GM19035 (cell line): ENCODE measurements at regions not wholly inside any gene's neighbourhood (a gene's known extent, or its start where the extent isn't known, plus 50 kb on each side); places are given as distances from the start of the nearest gene placed in this dataset.
"Not testable (repeated sequence)": the region's sequence is repeated elsewhere in the genome, so short reads cannot be mapped to it uniquely, and the experiment has no call there.

Experiments used
- ATAC-seq: cut with Tn5 transposase; IDR thresholded peaks from one replicate; pipeline ENCODE4 v1.9.1; 2021; ENCODE audit not compliant: unreplicated experiment

- ATAC-seq, result no peak
Measured at GRCh38 chr12:19896534-19896933, 457.2 kb downstream of the AEBP2 start.

DNA sequence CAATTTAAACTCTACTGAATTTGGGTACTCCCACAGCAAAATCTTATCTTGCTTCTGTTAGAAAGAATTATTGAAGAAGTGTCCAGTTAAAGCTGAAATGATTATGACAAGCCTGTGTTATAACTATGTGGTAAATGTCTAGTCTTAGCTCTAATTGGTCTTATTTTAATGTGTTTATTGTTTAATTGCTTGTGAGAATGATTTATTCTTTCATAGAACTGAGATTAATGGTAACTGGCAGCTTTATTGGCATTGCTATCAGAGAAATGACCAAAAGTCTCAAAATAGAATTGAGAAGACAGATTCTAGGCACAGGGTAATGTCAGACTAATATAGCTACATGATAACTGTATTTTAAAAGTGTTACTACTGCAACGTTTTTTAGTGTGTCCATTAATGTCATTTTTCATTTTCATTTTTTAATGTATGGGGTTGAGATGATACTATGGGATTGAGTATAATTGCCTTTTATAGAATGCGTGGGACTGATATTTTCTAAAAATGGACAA is 458.7 kb downstream of the AEBP2 start:
- no peak for ATAC-seq

GRCh38 chr12:19901841-19902240 is 462.5 kb downstream of the AEBP2 start:
- ATAC-seq, result no peak

GRCh38 chr12:19904819-19905218 is 463.5 kb upstream of the PDE3A start:
- ATAC-seq, result no peak

DNA sequence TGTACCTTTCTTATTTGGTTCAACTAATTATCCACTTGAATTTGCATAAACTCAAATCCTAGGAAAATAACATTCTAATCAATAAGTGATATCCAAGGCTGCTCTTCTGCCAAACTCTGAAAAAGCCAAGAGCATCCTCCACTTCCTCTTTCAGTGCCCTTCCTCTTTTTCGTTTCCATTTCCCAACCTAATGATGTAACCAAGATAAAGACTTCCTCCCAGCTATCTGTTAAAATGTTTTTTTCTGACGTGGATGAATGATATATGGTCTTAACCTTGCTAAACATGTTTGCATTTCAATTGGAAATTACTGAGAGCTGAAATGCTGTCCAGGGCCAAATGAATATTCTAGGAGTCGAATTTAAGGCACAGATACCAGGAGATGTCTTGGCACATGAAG is 459.5 kb upstream of the PDE3A start:
- ATAC-seq, result no peak

GRCh38 chr12:19909418-19909817 is 458.9 kb upstream of the PDE3A start:
- no peak for ATAC-seq

DNA sequence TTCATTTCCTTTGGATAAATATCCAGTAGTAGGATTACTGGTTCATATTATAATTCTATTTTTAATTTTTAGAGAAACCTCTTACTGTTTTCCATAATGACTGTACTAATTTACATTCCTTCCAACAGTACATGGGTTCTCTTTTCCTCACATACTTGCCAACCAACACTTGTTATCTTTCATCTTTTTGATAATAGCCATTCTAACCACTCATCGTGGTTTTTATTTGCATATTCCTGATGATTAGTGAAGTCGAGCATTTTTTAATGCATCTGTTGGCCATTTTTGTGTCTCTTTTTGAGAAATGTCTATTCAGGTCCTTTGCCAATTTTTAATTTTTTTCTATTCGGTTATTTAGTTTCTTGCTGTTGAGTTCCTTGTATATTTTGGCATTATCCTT is 457.7 kb upstream of the PDE3A start:
- no peak for ATAC-seq

DNA sequence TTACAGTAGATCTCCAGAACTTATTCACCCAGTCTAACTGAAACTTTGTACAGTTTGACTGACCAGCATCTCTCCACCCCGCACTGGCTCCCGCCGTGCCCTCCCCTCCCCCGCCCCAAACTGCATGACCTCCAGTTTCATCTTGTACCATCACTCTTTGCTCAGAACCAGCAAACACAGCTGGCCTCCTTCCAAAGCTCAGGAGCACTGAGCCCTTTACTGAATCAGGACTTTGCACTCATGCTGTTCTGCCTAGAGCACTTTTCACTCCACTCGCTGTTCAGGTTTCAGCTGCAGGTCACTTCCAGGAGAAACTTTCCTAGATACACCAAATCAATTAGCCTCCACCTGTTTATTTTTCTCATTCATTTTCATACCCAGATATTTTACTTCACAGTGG is 455.3 kb upstream of the PDE3A start:
- ATAC-seq, result no peak

DNA sequence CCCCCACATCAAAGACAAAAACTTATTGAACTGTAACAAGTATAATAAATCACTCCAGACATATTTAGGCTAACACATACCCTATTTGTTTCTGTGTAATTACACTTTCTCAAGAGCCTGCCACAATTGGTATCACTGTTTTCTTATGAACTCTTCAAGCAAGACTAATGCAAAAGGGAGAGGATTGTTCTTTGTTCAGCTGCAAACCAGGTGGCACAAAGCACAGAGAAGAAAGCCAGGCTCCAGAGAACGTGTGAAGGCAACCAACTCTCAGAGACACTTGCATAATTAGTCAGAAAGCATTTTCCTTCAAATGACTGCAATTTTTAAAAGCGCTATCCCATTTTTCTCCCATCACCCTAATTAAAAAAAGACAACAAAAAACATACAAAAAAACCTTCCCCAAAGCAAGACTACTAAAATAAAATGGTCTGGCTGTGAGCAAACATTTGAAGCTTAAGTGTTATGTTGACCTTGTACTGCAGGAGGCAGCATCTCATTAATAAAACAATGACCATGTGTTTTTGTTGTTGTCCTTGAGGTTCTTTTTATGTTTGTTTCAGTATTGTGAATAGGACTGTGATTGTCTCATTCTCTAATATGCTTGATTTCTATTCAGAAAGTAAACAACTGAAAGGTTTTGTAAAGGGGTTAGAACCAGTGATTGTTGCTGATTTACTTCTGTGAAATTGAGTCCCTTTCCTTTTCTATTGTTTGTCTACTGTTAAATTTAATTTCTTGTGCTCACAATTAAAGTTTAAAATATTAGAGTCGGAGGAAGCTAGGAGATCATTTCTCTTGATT is 452.7 kb upstream of the PDE3A start:
- ATAC-seq, result peak; percentile 70

DNA sequence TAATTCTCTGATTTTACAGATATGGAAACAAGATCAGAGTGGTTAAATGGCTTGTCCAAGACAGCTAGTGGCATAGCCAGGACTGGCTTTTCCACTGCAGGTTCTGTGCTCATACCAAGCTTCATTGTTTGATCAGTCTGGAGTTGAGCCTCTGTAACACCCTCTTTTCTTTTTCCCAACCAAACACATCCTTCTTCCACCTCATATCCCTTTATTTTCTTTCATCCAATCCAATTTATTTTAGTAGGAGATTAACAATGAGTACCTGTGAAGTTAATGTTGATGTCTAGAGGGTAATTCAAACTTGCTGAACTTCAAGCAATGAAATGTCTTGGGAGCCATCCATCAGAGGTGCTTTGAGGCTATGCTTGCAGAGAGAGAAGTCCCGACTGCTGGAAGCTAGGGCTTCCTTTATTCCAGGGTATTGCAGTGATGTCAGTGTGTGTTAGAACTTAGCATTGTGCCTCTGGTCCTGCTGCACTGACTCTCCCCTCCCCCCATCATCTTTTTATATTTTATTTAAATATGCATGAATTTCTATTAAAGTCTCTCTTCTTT is 452.1 kb upstream of the PDE3A start:
- no peak for ATAC-seq

DNA sequence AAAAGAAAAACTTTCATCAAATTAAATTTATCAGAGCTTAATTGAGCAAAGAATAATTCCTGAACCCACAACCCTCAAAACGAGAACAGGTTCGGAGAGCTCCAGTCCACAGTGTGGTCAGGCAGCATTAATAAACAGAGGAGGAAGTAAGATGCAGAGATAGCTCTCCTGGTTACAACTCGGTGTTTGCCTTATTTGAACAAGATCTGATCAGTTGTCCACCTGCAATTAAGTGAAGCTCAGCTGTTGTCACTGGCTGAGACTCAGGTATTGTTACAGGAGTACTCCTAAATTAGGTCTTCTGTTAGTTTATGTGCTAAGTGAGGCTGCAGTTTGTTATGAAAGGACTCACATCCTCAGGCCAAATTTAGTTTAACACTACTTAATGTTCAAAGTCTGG is 451.4 kb upstream of the PDE3A start:
- ATAC-seq, result no peak

DNA sequence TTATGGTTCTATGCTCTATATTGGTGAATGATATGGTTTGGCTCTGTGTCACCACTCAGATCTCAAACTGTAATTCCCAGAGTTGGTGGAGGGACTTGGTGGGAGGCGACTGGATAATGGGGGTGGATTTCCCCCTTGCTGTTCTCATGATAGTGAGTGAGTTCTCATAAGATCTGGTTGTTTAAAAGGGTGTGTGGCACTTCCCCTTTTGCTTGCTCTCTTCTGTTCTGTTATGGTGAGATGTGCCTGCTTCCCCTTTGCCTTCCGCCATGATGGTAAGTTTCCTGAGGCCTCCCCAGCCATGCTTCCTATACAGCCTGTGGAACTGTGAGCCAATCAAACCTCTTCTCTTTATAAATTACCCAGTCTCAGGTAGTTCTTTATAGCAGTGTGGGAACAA is 446.6 kb upstream of the PDE3A start:
- ATAC-seq, result not testable (repeated sequence)

DNA sequence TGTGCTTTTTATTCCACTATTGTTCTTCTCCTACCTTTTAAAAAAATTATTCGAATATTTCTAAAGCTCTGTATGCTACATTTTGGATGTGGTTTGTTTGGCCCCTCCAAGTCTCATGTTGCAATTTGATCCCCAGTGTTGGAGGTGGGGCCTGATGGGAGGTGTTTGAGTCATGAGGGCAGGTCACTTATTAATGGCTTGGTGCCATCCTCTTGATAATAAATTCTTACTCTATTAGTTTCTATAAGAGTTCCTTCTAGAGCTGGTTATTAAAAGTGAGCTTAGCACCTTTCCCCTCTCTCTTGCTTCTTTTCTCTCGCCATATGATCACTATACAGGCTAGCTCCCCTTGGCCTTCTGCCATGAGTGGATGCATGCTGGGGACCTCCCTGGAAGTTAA is 445.6 kb upstream of the PDE3A start:
- no peak for ATAC-seq

DNA sequence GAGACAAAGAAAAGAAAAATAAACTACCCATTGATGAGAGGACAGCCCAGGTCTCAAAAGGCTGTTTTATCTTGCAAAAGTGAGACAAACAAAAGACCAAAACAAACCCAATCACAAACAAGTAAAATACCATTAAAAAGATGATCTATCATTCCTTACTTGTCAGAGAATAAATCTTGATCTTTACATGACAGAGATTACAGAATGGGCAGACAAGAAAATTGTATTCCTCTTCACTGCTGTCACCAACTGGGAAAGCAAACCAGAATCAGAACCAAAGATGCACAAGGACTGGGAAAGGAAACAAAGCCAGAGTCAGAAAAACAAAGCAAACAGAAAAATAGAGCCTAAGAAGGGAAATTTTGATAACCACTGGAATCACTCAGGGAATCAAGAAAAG is 444.0 kb upstream of the PDE3A start:
- no peak for ATAC-seq

DNA sequence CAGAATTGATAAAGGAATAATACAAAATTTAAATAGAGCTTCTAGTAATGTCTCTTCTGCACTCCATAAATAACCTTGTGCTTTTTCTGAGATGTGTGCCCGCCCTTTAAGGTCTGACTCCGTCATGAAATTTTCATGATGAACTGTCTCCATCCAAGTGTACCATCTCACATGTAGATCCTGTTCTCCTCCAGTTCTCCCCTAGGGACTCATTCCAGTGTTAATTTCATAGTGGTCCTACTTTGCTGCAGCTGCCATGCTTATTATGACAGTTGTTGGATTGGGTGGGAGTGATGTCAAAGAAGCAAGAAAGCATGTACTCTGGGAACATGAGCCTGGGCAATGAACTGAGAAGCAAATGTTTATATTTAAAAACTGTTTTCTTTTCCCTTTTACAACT is 442.5 kb upstream of the PDE3A start:
- no peak for ATAC-seq

- ATAC-seq, result no peak
Measured at GRCh38 chr12:19926266-19926665, 442.1 kb upstream of the PDE3A start.

GRCh38 chr12:19927661-19928060 is 440.7 kb upstream of the PDE3A start:
- no peak for ATAC-seq

DNA sequence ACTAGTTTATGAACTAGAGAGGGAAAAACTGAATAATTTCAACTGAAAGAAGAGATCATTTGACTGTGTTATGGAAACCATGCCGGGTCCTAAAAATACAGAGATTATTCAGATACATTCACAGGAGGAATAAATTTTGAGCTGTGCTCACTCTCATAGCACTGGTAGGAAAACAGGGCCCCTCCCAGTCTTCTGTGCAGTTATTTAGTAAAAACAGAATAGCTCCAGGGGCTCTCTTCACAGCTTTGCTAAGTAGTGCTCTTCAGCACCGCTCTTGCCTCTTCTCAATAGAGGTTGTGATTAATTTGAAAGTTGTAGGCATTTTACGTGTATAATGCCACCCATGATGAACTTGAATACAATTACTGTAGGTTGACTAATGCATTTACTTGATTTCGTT is 435.9 kb upstream of the PDE3A start:
- ATAC-seq, result no peak

GRCh38 chr12:19933924-19934323 is 434.4 kb upstream of the PDE3A start:
- no peak for ATAC-seq

DNA sequence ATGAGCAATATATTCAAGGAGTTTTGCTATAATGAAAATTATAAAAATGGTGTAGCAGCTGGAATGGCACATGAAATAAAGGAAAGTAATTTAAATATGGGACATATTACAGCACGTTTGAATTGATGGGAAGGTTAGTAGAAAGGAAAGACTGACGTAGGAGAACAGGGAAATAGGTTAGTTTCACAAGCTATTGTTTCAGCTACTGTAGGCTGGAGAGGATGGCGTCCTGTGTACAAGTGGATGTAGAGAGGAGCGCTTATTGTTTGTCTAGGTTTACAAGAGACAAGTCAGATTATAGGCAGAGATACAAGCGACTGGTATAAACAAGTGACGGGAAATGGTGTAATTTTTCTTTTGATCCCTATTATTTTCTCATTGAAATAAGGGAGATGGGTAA is 431.2 kb upstream of the PDE3A start:
- ATAC-seq, result no peak

GRCh38 chr12:19938031-19938430 is 430.3 kb upstream of the PDE3A start:
- no peak for ATAC-seq

DNA sequence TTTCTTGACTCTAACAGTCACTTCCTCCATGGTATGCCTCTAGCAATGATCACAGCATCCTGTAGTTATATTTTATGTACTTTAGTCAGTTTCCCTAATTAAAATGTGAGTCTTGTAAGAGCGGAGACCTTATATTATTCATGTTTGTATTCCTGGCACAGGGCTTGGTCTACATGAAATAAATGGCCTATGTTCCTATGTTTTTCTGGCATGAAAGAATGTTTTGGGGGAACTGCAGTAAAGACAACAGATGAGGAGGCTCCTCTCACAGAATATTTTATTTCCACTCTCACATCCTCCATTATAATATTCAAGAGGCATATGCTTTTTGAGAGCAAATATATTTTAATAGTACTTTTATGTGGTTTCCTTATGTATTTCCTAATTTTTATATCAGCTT is 429.8 kb upstream of the PDE3A start:
- ATAC-seq, result no peak

DNA sequence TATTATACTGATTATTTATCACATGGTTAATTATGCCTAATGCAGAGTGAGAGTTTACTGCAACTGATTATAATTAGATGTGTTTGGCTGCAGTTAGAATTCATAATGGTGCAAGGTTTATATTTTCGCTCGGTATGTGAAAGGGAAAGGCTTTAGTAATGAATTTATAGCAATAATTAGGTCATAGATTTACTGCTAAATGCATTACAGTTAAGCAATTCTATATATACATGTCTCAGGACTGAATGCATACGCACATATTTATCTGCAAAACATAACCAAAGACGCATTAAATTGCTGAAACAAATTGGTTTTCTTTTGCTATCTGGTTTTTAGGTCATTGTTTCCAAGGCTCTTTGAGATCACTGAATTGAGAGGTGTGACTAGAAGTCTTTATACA is 428.1 kb upstream of the PDE3A start:
- no peak for ATAC-seq
